ENCODE measurements at regions not wholly inside any gene's neighbourhood (a gene's known extent, or its start where the extent isn't known, plus 50 kb on each side); places are given as distances from the start of the nearest gene placed in this dataset.

GRCh38 chr1:79614762-79615161, 608.2 kb upstream of the ADGRL4 start (continued):
- TF ChIP-seq TAF7 (optimal IDR thresholded peaks at IDR 0.05; ENCODE audit: borderline replicate concordance, low read depth, low read length) (no peak), PHF8 (conservative IDR thresholded peaks at IDR 0.05; ENCODE audit: low read depth, low read length) (no peak), SIX5 (IDR thresholded peaks at IDR 0.05; ENCODE audit: low read depth, low read length) (no peak), RXRA (IDR thresholded peaks at IDR 0.05; ENCODE audit: insufficient read depth, low read depth, low read length) (no peak), EGR1 (IDR thresholded peaks at IDR 0.05; ENCODE audit: borderline replicate concordance, low read depth, low read length) (no peak), HDAC2 (IDR thresholded peaks at IDR 0.05; ENCODE audit: borderline replicate concordance in 1 of 2, low read depth in 2 of 2, low read length in 2 of 2) (no peak), SIRT6 (IDR thresholded peaks at IDR 0.05; ENCODE audit: low read length) (no peak), POU5F1 (IDR thresholded peaks at IDR 0.05; ENCODE audit: low read depth, low read length) (no peak), SP4 (IDR thresholded peaks at IDR 0.05; ENCODE audit: low read length) (no peak), NRF1 (IDR thresholded peaks at IDR 0.05; ENCODE audit: low read depth, low read length) (no peak), POLR2A (IDR thresholded peaks at IDR 0.05; ENCODE audit: control extremely low read depth in 1 of 2, low read depth in 2 of 2, low read length in 2 of 2) (no peak), SIN3A (conservative IDR thresholded peaks at IDR 0.05 in 1 of 2, IDR thresholded peaks at IDR 0.05 in 1 of 2; ENCODE audit: low read depth in 1 of 2, low read length in 2 of 2) (no peak), SP2 (IDR thresholded peaks at IDR 0.05; ENCODE audit: low read length) (no peak), HDAC6 (IDR thresholded peaks at IDR 0.05; ENCODE audit: low read depth, low read length) (no peak), CEBPB (IDR thresholded peaks at IDR 0.05; ENCODE audit: low read depth, low read length) (no peak), GABPA (IDR thresholded peaks at IDR 0.05; ENCODE audit: borderline replicate concordance, insufficient read depth, low read length) (no peak), TBP (IDR thresholded peaks at IDR 0.05; ENCODE audit: low read depth, low read length) (no peak), CTBP2 (IDR thresholded peaks at IDR 0.05; ENCODE audit: borderline replicate concordance, insufficient read depth, insufficient read length, low read length) (no peak)

Data from H1 (cell line).